Activated CD4-positive, alpha-beta T cell treated with anti-CD3 and anti-CD28 coated beads for 4 hours (primary cell): ENCODE measurements at regions not wholly inside any gene's neighbourhood (a gene's known extent, or its start where the extent isn't known, plus 50 kb on each side); places are given as distances from the start of the nearest gene placed in this dataset.

Experiments
- DNase-seq, 2 donors: peaks; one replicate each; pipeline ENCODE4 v3.0.0-alpha.2; 2020

DNA sequence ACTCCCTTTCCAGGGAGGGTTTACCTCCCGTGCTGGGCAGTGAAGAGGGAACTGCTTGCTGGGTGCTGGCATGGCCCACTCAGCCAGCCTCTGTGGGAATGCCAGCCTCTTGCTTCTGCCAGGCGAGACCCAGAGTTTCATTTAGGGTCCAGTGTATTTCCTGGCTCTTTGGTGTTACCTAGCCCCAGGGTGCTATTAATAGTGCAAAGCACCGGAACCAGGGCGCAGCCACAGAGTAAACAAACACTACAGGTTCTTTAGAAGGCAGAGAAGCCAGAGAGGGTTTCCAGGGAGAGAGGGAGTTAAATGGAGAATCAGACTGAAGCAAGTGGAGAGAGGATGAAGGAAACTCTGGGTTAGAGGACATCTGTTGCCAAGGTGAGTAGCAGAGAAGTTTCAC, 74.9 kb upstream of the SPATA13 start:
- no peak for DNase-seq

DNA sequence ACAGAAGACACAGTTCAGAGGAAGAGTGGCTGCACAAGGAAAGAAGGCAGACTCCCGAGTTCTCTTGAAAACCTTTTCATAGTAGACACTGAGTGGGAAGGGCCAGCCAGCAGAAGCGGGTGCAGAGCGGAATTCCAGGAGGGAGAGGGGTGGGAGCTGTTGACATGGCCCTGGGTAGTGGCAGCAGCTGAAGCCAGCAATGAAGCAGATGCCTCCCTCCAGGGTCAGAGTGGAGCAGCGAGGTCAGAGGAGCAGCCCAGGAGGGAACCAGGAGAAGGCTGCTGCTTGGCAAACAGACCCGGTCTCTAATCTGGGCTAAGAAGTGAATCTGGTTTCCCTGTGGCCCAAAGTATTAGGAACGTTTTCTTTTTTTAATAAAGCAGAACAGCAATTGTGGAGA, 73.9 kb upstream of the SPATA13 start:
- DNase-seq: no peak

DNA sequence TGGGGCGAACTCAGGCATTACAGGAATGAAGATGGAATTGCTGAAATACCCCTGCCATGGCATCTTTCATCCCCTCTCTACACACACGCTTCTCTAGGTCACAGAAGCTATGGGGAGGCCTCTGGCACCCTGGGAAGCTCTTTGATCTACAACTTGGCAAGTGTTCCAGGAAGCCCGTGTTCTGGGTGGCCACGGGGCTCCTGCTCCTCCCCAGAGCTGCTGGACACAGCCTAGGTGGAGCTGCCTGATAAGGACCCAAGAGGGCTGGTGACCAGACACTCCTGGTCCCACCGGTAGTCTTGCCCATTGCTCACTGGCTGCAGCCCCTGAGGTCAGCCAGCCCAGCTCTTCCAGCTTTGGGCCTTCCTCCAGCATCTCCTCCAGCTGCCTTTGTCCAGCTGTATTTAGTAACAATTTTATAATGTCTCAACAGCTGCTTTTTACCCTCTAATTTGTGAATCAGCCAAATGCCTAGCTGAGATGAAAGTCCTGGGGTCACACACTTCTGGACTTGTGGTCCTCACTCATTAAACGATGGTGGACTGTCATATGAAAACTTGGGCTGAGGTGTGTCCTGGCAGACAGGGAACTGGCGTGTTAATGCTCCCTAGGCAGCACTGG, 72.8 kb upstream of the SPATA13 start:
- no peak for DNase-seq

DNA sequence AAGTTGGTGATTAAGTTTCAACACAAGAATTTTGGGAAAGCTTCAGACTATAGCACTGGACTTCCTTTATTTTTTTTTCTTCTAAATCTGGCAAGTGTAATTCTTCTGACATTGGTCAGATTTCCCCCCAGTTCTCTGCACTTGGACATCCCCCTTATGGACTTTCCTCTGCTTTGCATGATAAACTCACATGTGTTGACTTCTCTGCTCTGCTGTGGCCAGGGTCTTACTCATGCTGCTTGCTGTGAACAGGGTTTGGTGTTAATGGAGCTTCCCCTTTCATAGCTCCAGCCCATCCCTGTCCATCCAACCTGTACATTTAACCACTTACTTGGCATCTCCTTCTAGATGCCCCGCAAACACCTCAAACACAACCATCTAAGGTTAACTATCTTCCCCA, 70.5 kb upstream of the SPATA13 start:
- no peak for DNase-seq

DNA sequence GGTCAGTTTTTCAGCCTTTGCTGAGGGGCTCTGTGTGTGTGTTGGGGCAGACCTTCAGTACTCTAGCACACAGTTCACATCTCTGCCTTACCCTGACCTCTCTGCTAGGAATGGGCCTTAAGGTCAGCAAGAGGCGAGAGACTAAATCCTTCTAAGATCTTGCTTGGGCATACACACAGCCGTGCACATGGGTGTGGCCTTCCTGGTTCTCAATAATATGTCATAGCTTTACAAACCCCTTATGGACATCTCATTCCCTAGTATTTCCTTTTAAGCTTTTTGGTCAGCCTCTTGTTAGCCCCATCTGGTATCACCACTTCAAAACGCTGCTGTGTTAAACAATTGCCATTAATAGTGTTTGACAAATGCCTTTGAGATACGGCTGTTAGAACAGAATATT, 69.4 kb upstream of the SPATA13 start:
- DNase-seq: no peak

DNA sequence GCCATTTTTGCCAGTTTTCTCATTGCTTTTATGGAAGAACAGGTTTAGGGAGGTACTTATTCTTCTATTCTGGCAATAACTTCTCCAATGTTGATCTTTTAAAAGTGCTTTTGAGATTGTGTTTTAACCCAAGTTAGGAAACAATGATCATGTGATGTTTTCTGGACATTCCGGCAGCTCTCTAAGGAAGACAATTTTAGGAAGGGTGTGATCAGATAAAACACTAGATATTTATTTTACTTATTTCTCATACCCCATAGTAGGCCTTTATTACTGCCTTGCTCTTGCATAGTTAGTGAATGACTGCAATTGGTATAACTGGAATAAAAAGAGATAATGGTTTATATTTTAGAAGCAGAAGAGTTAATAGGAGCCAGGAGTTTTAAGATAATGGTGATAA, 68.4 kb upstream of the SPATA13 start:
- no peak for DNase-seq

DNA sequence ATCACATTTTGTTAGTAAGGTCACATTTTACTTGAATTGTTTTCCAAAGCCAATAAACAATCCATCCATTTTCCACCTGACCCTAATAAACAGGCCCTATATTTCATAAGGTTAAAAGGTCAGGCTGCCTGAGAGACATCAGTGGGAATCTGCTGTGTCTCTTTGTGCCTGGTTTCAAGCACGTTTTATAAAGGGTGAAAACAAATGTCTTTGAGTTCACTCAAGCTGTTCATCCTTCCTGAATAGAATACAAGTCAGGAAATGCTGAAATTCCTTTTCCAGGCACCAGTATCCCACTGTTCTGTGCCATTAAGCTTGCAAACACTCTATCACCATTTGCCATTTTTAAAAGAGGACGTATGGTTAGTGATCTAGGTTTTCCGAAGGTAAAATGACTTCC, 67.5 kb upstream of the SPATA13 start:
- DNase-seq: no peak

DNA sequence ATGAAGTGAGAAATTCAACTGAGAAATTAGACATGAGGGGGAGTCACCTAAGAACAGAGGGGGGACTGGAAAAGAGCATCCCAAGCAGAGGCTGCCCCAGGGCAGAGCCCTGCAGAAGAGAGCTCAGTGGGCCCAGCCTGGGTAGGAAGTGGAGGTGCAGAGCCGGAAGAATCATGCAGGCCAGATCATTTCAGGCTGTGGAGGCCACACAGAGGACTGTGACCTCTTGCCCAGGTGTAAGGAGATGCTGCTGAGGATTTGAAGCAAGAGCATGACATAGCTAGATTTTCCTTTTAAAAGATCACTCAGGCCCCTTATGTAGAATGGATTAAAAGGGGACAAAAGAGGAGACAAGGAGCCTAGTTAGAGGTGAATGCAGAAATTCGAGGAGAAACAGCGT, 63.9 kb upstream of the SPATA13 start:
- no peak for DNase-seq

DNA sequence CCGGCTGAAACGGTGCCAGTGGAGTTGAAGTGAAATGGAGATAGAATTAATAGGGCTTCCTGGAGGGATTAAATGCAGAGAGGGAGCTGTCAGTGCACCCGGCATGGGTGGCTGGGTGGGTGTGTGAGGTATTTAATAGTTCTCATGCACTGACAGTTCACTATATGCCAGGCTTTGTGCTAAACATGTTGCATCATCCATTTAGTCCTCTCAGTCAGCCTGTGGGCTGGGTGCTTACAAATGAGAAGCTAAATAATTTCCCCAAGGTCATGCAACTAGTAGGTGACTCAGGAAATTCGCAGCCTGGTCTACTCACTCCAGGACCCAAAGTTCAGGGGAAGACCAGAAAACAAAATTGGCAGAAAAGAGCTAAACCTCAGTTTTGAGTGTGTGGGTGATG, 63.5 kb upstream of the SPATA13 start:
- DNase-seq: no peak

DNA sequence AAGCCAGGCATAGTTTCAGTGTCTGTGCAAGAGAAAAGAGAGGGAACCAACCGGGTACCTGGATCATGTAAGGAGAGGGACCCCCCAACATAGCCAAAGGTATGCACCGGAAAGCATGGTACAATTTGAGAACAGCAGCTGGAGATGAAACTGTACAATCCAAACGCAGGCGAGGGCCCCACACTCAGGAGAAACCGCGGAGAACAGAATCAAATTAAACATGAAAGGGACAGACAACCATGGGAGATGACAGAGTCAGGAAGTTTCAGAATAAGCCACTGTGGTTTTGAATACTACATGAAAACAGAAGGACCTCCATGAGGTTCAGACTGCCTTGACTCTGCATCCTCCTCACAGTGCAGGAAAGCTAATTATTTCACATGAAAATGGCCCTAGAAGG, 62.9 kb upstream of the SPATA13 start:
- DNase-seq: no peak

DNA sequence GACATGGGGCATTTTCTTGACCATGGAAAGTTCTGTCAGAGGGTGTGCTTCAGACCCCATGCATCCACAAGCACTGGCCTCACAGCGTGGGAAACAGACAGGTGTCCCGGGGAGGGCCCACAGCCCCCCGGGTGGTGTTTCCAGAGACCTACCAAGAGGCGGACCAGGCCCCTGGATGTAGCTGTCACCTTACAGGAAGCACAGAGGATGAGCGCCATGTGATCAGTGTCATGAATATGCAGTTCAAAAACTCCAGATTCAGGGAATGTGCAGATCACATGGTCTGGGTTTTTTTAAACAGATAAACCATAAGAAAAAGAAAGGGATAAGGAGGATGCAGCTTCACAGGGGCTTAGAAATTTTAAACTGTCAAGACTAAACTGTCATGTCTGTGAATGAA, 61.0 kb upstream of the SPATA13 start:
- DNase-seq: no peak

DNA sequence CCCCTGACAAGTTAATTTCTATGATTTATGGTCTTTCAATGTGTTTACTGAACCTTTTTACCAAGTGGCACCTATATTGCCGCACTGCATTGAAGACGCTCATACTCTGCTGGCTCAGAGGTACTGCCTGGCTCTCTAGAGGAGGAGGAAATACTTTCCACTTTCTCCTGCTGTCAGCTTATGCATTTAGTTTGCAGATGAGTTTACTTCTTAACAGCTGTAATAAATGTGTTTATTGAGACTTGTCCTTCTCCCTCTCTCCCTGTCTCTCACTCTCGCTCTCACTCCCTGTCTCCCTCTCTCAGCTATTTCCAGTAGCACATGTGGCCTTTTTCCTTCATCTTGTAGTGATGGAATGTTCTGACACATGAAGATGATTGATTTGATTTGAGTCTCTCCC, 60.3 kb upstream of the SPATA13 start:
- no peak for DNase-seq

DNA sequence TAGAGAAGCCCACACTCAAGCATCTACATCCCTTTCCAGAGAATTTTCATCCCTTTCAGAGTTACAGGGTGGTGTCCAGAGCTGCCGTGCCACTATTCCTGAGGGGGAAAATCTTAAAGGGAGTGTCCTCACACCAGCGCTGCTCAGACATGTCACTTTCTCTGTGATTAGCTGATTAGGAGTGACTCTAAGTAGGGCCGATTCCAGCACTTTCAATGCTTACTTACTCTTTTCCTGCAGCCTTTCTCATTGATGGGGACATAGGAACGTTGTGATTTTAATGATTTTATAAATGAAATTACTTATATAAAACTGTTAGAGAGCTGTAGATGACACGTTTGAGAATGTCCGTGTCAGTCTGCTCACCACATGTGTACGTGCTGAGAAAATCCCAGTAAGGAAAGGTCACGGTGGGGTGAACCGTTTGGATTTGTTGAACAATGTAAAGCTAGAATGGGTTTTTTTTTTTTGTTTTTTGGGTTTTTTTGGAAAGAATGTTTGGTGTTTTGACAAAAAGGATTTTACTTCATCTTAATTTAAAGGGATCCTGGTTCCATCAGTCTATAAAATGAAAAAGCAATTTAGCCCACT, 56.6 kb upstream of the SPATA13 start:
- DNase-seq: no peak

DNA sequence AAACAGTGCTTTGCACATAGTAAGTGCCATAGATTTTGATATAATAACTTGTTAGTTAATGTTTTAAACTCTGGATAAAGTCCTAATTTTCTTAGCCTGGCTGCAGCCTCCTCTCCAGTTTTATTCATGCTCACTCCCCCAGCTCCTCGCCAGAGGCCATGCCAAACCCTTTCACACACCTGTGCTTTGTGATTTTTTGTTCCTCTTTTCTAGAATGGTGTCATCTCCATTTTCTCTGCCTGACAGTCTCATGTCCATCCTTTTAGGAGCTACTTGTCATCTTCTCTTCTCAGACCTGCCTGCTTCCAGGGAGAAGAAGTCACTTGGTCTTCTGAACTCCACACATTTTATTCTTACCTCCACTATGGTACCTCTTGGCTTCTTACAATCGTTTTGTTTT, 55.8 kb upstream of the SPATA13 start:
- DNase-seq: no peak

DNA sequence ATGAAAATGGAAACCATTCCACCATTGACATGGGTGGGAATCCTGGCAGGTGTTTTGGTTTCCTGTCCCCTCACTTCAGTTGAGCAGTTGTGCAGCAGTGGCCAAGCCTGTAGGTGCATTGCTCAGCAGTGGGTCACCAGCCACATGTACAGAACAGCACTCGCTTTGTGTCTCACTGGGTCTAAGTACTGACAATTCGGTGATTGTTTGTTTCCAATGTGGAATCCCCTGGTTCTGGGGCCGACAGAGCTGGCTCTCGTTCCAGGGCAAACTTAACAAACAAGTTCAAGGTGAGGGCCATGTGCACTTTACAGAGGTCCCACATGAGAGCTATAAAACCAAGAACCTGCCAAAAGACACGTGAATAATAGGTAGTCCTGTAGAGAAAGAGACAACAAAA, 54.1 kb upstream of the SPATA13 start:
- DNase-seq: no peak

DNA sequence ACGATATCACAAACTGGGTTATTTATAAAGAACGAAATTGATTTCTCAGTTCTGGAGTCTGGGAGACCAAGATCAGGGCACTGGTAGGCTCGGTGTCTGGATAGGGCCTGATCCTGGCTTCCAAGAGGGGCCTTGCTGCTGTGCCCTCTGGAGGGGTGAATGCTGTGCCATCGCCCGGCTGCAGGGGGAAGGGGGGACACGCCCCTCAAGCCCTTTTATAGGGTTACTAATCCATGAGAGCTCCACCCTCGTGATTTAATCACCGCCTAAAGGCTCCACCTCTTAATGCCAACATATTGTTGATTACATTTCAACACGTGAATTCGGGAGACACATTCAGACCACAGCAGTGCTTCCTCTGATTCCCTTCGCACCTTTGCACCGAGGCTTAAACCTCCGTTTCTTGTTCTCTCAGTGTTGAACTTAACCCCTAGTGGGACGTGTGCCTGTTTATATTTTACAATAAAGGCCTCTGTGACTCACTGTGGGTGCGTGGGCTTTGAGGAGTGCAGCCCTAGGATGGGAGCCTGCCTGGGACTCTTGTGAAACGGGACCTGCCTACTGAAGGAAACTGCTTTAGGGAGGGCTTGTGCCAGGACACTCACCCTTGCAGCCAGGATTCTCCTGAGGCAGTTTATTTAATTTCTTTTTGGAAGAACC, 52.4 kb upstream of the SPATA13 start:
- DNase-seq: no peak

DNA sequence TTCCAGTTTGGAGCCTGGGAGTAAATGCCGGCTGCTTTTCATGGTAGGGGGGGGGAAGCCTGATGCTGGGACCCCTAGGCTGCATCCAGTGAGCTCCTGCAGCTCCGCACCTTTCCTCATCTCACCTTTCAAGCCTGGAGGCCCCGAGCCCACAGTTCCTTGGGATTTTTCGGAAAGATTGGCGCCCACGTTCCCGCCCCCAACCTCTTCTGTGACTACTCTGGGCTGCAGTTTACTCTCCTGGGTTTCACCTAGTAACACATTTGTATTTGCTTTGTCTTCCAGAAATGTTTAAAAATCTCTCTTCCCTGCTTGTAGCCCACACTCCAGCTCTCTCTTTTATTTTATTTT, 51.9 kb upstream of the SPATA13 start:
- no peak for DNase-seq

DNA sequence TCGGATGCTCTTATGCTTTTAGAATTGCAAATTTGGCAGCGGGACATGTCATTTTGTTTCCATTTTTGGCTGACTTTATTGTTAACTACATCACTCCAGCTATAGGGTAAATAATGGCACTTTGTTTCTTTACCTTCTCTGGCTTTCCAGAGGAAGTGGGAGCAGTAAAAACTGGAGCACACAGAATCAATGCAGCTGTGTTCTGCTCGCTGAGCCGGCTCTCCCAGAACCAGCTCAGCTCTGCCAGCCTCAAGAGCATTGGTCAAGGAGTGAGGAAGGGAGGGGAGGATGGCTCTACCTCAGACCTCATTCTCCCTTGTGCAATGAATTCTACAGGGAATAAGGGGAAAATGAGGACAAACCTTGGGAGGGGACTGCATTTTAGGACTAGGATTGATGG, 50.5 kb upstream of the SPATA13 start:
- DNase-seq: no peak
